ENCODE measurements at regions not wholly inside any gene's neighbourhood (a gene's known extent, or its start where the extent isn't known, plus 50 kb on each side); places are given as distances from the start of the nearest gene placed in this dataset.
A peak's percentile ranks its signal among the peaks of the same experiment; 100 is the strongest.

- TF ChIP-seq CTCF (IDR thresholded peaks at IDR 0.05) (peak in 4 of 7 experiments; percentile 29 to 54 (median 39)), POLR2A (IDR thresholded peaks at IDR 0.05) (no peak), EP300 (IDR thresholded peaks at IDR 0.05) (no peak)
Observed at GRCh38 chrX:130539721-130540321, 138.0 kb downstream of the RBMX2 start.

All from stomach (tissue), 4 donors.